Mesenchymal stem cell (in vitro differentiated cells and primary cell): ENCODE measurements at regions not wholly inside any gene's neighbourhood (a gene's known extent, or its start where the extent isn't known, plus 50 kb on each side); places are given as distances from the start of the nearest gene placed in this dataset.
A peak's percentile ranks its signal among the peaks of the same experiment; 100 is the strongest.
"Not testable (repeated sequence)": the region's sequence is repeated elsewhere in the genome, so short reads cannot be mapped to it uniquely, and the experiment has no call there.

Source experiments
- DNase-seq: peaks from one replicate; pipeline ENCODE4 v3.0.0-alpha.2; 2013
- H2AFZ ChIP-seq: one replicate; pipeline ENCODE4 v1.6.1; 2013; ENCODE audit warnings: low read depth, mild to moderate bottlenecking, control low read depth, inconsistent platforms, low read length, moderate library complexity
- H2AK5ac ChIP-seq: 2 replicates; pipeline ENCODE4 v1.6.1; 2013; ENCODE audit warnings: low read length, moderate library complexity, mild to moderate bottlenecking, inconsistent platforms; ENCODE audit not compliant: severe bottlenecking
- H2BK120ac ChIP-seq: one replicate; pipeline ENCODE4 v1.6.1; 2013; ENCODE audit warnings: low read depth, mild to moderate bottlenecking, inconsistent platforms, low read length, moderate library complexity
- H2BK12ac ChIP-seq, 2 experiments: one replicate each; pipeline ENCODE4 v1.6.1; 2013; ENCODE audit warnings: inconsistent platforms in 2 of 2, low read length in 2 of 2, mild to moderate bottlenecking in 2 of 2, moderate library complexity in 2 of 2, control low read depth in 1 of 2
- H2BK15ac ChIP-seq: one replicate; pipeline ENCODE4 v1.6.1; 2013; ENCODE audit warnings: mild to moderate bottlenecking, low read depth, inconsistent platforms; ENCODE audit not compliant: poor library complexity, severe bottlenecking
- H2BK5ac ChIP-seq: 2 replicates; pipeline ENCODE4 v1.6.1; 2013; ENCODE audit warnings: low read depth, mild to moderate bottlenecking, low read length, control low read depth, inconsistent platforms; ENCODE audit not compliant: poor library complexity, severe bottlenecking
- H3K14ac ChIP-seq, 2 experiments: one replicate each; pipeline ENCODE4 v1.6.1; 2013; ENCODE audit warnings: inconsistent platforms in 2 of 2, low read length in 2 of 2, control low read depth in 1 of 2, mild to moderate bottlenecking in 1 of 2, moderate library complexity in 1 of 2
- H3K18ac ChIP-seq, 2 experiments: one replicate each; pipeline ENCODE4 v1.6.1; 2013; ENCODE audit warnings: inconsistent platforms in 2 of 2, low read length in 2 of 2, control low read depth in 1 of 2, low read depth in 1 of 2, mild to moderate bottlenecking in 1 of 2
- H3K23ac ChIP-seq, 2 experiments: one replicate each; pipeline ENCODE4 v1.6.1; 2013; ENCODE audit warnings: inconsistent platforms in 2 of 2, low read length in 2 of 2, mild to moderate bottlenecking in 2 of 2, moderate library complexity in 2 of 2, control low read depth in 1 of 2
- H3K27ac ChIP-seq: 2 replicates; pipeline ENCODE4 v1.5.1; 2013; ENCODE audit warnings: mild to moderate bottlenecking, moderate library complexity, low read length, control low read depth, inconsistent platforms; ENCODE audit not compliant: poor library complexity, severe bottlenecking
- H3K27me3 ChIP-seq, 2 experiments: 2 replicates each; pipeline versions ENCODE4 v1.6.1 to v1.7.0; 2013; ENCODE audit warnings: low read length in 2 of 2, mild to moderate bottlenecking in 2 of 2, moderate library complexity in 2 of 2, control low read depth in 1 of 2, inconsistent platforms in 1 of 2; ENCODE audit not compliant: control insufficient read depth in 1 of 2, insufficient read depth in 1 of 2
- H3K36me3 ChIP-seq, 2 experiments: 2 replicates each; pipeline versions ENCODE4 v1.6.1 to v1.7.0; 2013; ENCODE audit warnings: low read length in 2 of 2, control low read depth in 1 of 2, inconsistent platforms in 1 of 2, low read depth in 1 of 2, mild to moderate bottlenecking in 1 of 2; ENCODE audit not compliant: insufficient read depth in 2 of 2, control insufficient read depth in 1 of 2
- H3K4ac ChIP-seq, 2 experiments: one replicate each; pipeline ENCODE4 v1.6.1; 2013; ENCODE audit warnings: inconsistent platforms in 2 of 2, low read length in 2 of 2, mild to moderate bottlenecking in 2 of 2, moderate library complexity in 2 of 2, control low read depth in 1 of 2, low read depth in 1 of 2
- H3K4me1 ChIP-seq: 2 replicates; pipeline ENCODE4 v1.6.1; 2013; ENCODE audit warnings: low read depth, low read length, control low read depth; ENCODE audit not compliant: control insufficient read depth, insufficient read depth
- H3K4me2 ChIP-seq: 2 replicates; pipeline ENCODE4 v1.6.1; 2013; ENCODE audit warnings: low read length, mild to moderate bottlenecking, inconsistent platforms; ENCODE audit not compliant: poor library complexity, severe bottlenecking
- H3K4me3 ChIP-seq, 2 experiments: 2 replicates each; pipeline versions ENCODE4 v1.5.1 to v1.7.0; 2013; ENCODE audit warnings: low read length in 2 of 2, mild to moderate bottlenecking in 2 of 2, control low read depth in 1 of 2, low read depth in 1 of 2; ENCODE audit not compliant: insufficient read depth in 1 of 2
- H3K79me1 ChIP-seq: replicated peaks from 2 replicates; pipeline ENCODE4 v1.6.1; 2013; ENCODE audit warnings: mild to moderate bottlenecking, control low read depth, low read length, inconsistent platforms; ENCODE audit not compliant: poor library complexity, severe bottlenecking
- H3K9ac ChIP-seq: 2 replicates; pipeline ENCODE4 v1.7.0; 2013; ENCODE audit warnings: mild to moderate bottlenecking, low read length, moderate library complexity
- H3K9me3 ChIP-seq: 2 replicates; pipeline ENCODE4 v1.7.0; 2013; ENCODE audit warnings: mild to moderate bottlenecking, low read length; ENCODE audit not compliant: control insufficient read depth
- H4K8ac ChIP-seq: one replicate; pipeline ENCODE4 v1.6.1; 2013; ENCODE audit warnings: inconsistent platforms, mild to moderate bottlenecking, low read length, moderate library complexity
- H4K91ac ChIP-seq: one replicate; pipeline ENCODE4 v1.6.1; 2013; ENCODE audit warnings: mild to moderate bottlenecking, low read length, inconsistent platforms
- WGBS: methylation state at CpG from one replicate; pipeline ENCODE4 v1.1.7; 2013; ENCODE audit warnings: mixed read lengths; 5-methylcytosine and 5-hydroxymethylcytosine counted together

- no peaks in the 10 kb centered on the region for H3K36me3 ChIP-seq
- H3K23ac ChIP-seq, result no peak overlapping the region
- no peak overlapping the region for H2BK12ac ChIP-seq
- H3K27ac ChIP-seq, result no peak overlapping the region
- H2BK15ac ChIP-seq, result no peak overlapping the region
- H3K4me1 ChIP-seq, result no peaks in the 10 kb centered on the region
- H3K4me3 ChIP-seq, result no peak overlapping the region
- no peak overlapping the region for H2AFZ ChIP-seq
- no peak for DNase-seq
- H2AK5ac ChIP-seq, result no peak overlapping the region
- no peak overlapping the region for H4K8ac ChIP-seq
- no peak overlapping the region for H3K18ac ChIP-seq
- H3K4me2 ChIP-seq, result no peak overlapping the region
- H2BK5ac ChIP-seq, result no peak overlapping the region
- H4K91ac ChIP-seq, result no peak overlapping the region
- peak overlapping the region in 1 of 2 experiments; percentile 83 for H3K14ac ChIP-seq
- H3K9me3 ChIP-seq, result no peaks in the 10 kb centered on the region
- no peak overlapping the region for H2BK120ac ChIP-seq
- no peaks in the 10 kb centered on the region for H3K27me3 ChIP-seq
- no peak overlapping the region for H3K9ac ChIP-seq
- no peak overlapping the region for H3K4ac ChIP-seq
- no peaks in the 10 kb centered on the region for H3K79me1 ChIP-seq
Observed at GRCh38 chr6:145564553-145564952, 170.8 kb downstream of the EPM2A start.

- H3K4me3 ChIP-seq, result no peak overlapping the region
- no peak overlapping the region for H4K91ac ChIP-seq
- DNase-seq, result no peak
- no peak overlapping the region for H2AFZ ChIP-seq
- no peak overlapping the region for H2BK120ac ChIP-seq
- no peaks in the 10 kb centered on the region for H3K36me3 ChIP-seq
- peaks cover 3% of the 10 kb centered on the region for H3K9me3 ChIP-seq
- H3K27ac ChIP-seq, result no peak overlapping the region
- H3K23ac ChIP-seq, result no peak overlapping the region
- H3K4ac ChIP-seq, result no peak overlapping the region
- H3K14ac ChIP-seq, result no peak overlapping the region
- H3K18ac ChIP-seq, result no peak overlapping the region
- H3K4me2 ChIP-seq, result no peak overlapping the region
- H3K4me1 ChIP-seq, result no peaks in the 10 kb centered on the region
- no peak overlapping the region for H3K9ac ChIP-seq
- H2AK5ac ChIP-seq, result no peak overlapping the region
- H2BK12ac ChIP-seq, result no peak overlapping the region
- H3K27me3 ChIP-seq, result no peaks in the 10 kb centered on the region
- H2BK5ac ChIP-seq, result no peak overlapping the region
- no peak overlapping the region for H2BK15ac ChIP-seq
- H4K8ac ChIP-seq, result no peak overlapping the region
- no peaks in the 10 kb centered on the region for H3K79me1 ChIP-seq
- WGBS, result 67% methylated on average over 1 of the region's 1 CpG
Observed at GRCh38 chr6:145567684-145568252, 167.6 kb downstream of the EPM2A start.

GRCh38 chr6:145569140-145569539 lies 166.2 kb downstream of the EPM2A start:
- H4K91ac ChIP-seq, result no peak overlapping the region
- 87% methylated on average over 3 of the region's 3 CpGs for WGBS
- H3K4me2 ChIP-seq, result no peak overlapping the region
- H3K27ac ChIP-seq, result no peak overlapping the region
- H2BK5ac ChIP-seq, result no peak overlapping the region
- no peaks in the 10 kb centered on the region for H3K4me1 ChIP-seq
- H3K79me1 ChIP-seq, result no peaks in the 10 kb centered on the region
- no peak overlapping the region for H3K9ac ChIP-seq
- no peak overlapping the region for H2BK15ac ChIP-seq
- no peak overlapping the region for H2AFZ ChIP-seq
- no peak overlapping the region for H3K23ac ChIP-seq
- no peak overlapping the region for H2BK120ac ChIP-seq
- H3K14ac ChIP-seq, result no peak overlapping the region
- peaks cover 14% of the 10 kb centered on the region for H3K9me3 ChIP-seq
- H3K27me3 ChIP-seq, result no peaks in the 10 kb centered on the region
- no peaks in the 10 kb centered on the region for H3K36me3 ChIP-seq
- no peak overlapping the region for H3K4me3 ChIP-seq
- no peak overlapping the region for H2BK12ac ChIP-seq
- no peak overlapping the region for H2AK5ac ChIP-seq
- H3K18ac ChIP-seq, result no peak overlapping the region
- no peak overlapping the region for H3K4ac ChIP-seq
- no peak for DNase-seq
- H4K8ac ChIP-seq, result no peak overlapping the region

GRCh38 chr6:145570336-145570735 lies 165.0 kb downstream of the EPM2A start:
- H3K9ac ChIP-seq, H2AK5ac ChIP-seq, H3K4ac ChIP-seq, H3K27me3 ChIP-seq, H3K36me3 ChIP-seq, H3K14ac ChIP-seq, H2BK12ac ChIP-seq, H3K23ac ChIP-seq, H3K4me1 ChIP-seq, H2BK5ac ChIP-seq, H4K8ac ChIP-seq, H3K18ac ChIP-seq, H3K4me2 ChIP-seq, H4K91ac ChIP-seq, H2AFZ ChIP-seq, DNase-seq, H2BK120ac ChIP-seq, H3K4me3 ChIP-seq, H3K79me1 ChIP-seq, H3K27ac ChIP-seq, H2BK15ac ChIP-seq: not testable (repeated sequence)
- no CpG with 5 or more reads among the region's 1 CpG for WGBS
- H3K9me3 ChIP-seq, result peaks cover 19% of the 10 kb centered on the region
